ENCODE measurements at regions not wholly inside any gene's neighbourhood (a gene's known extent, or its start where the extent isn't known, plus 50 kb on each side); places are given as distances from the start of the nearest gene placed in this dataset.

- TF ChIP-seq CTCF (IDR thresholded peaks at IDR 0.05; ENCODE audit: low read depth, low read length): no peak
- H3K4me3 ChIP-seq (ENCODE audit: low read depth, low read length): no peak overlapping the region
Observed at GRCh38 chr2:9069543-9069942, 66.1 kb upstream of the MBOAT2 start.

- H3K4me3 ChIP-seq (ENCODE audit: low read depth, low read length): no peak overlapping the region
- TF ChIP-seq CTCF (IDR thresholded peaks at IDR 0.05; ENCODE audit: low read depth, low read length): no peak
Observed at GRCh38 chr2:9065901-9066300, 62.4 kb upstream of the MBOAT2 start.

GRCh38 chr2:9063023-9063606, 59.6 kb upstream of the MBOAT2 start:
- no peak overlapping the region for H3K4me3 ChIP-seq (ENCODE audit: low read depth, low read length)
- TF ChIP-seq CTCF (IDR thresholded peaks at IDR 0.05; ENCODE audit: low read depth, low read length): no peak

GRCh38 chr2:9060819-9061218, 57.3 kb upstream of the MBOAT2 start:
- TF ChIP-seq CTCF (IDR thresholded peaks at IDR 0.05; ENCODE audit: low read depth, low read length): no peak

GRCh38 chr2:9057939-9058761, 54.7 kb upstream of the MBOAT2 start:
- no peak for TF ChIP-seq CTCF (IDR thresholded peaks at IDR 0.05; ENCODE audit: low read depth, low read length)
- H3K4me3 ChIP-seq (ENCODE audit: low read depth, low read length): no peak overlapping the region

More at GRCh38 chr2:9060819-9061218, 57.3 kb upstream of the MBOAT2 start:
- H3K4me3 ChIP-seq (ENCODE audit: low read depth, low read length): no peak overlapping the region

GRCh38 chr2:9055471-9055870, 52.0 kb upstream of the MBOAT2 start:
- TF ChIP-seq CTCF (IDR thresholded peaks at IDR 0.05; ENCODE audit: low read depth, low read length): no peak
- H3K4me3 ChIP-seq (ENCODE audit: low read depth, low read length): no peak overlapping the region

- TF ChIP-seq CTCF (IDR thresholded peaks at IDR 0.05; ENCODE audit: low read depth, low read length): no peak
- no peak overlapping the region for H3K4me3 ChIP-seq (ENCODE audit: low read depth, low read length)
Observed at GRCh38 chr2:9053534-9053931, 50.0 kb upstream of the MBOAT2 start.
